ENCODE measurements at regions not wholly inside any gene's neighbourhood (a gene's known extent, or its start where the extent isn't known, plus 50 kb on each side); places are given as distances from the start of the nearest gene placed in this dataset.
"Not testable (repeated sequence)": the region's sequence is repeated elsewhere in the genome, so short reads cannot be mapped to it uniquely, and the experiment has no call there.

GRCh38 chr5:124022966-124023365, 511.0 kb downstream of the CSNK1G3 start:
- no peak overlapping the region for H3K4me3 ChIP-seq (ENCODE audit: low read depth, low read length)
- DNase-seq (ENCODE audit: low read depth): no peak
- TF ChIP-seq CTCF (conservative IDR thresholded peaks at IDR 0.05; ENCODE audit: low read depth, low read length): no peak

- DNase-seq (ENCODE audit: low read depth): no peak
- no peak for TF ChIP-seq CTCF (conservative IDR thresholded peaks at IDR 0.05; ENCODE audit: low read depth, low read length)
- no peak overlapping the region for H3K4me3 ChIP-seq (ENCODE audit: low read depth, low read length)
Observed at GRCh38 chr5:124021776-124022175, 509.8 kb downstream of the CSNK1G3 start.

GRCh38 chr5:124021066-124021641, 509.2 kb downstream of the CSNK1G3 start:
- peak; percentile 14 for TF ChIP-seq CTCF (conservative IDR thresholded peaks at IDR 0.05; ENCODE audit: low read depth, low read length)
- H3K4me3 ChIP-seq (ENCODE audit: low read depth, low read length): no peak overlapping the region
- peak; percentile 9 for DNase-seq (ENCODE audit: low read depth)

- DNase-seq (ENCODE audit: low read depth); H3K4me3 ChIP-seq (ENCODE audit: low read depth, low read length): not testable (repeated sequence)
Observed at GRCh38 chr5:124017321-124017720, 505.3 kb downstream of the CSNK1G3 start.

- peak; percentile 34 for DNase-seq (ENCODE audit: low read depth)
- no peak overlapping the region for H3K4me3 ChIP-seq (ENCODE audit: low read depth, low read length)
- TF ChIP-seq CTCF (conservative IDR thresholded peaks at IDR 0.05; ENCODE audit: low read depth, low read length): no peak
Observed at GRCh38 chr5:124007675-124008398, 495.9 kb downstream of the CSNK1G3 start.

GRCh38 chr5:124001036-124001615, 489.1 kb downstream of the CSNK1G3 start:
- TF ChIP-seq CTCF (conservative IDR thresholded peaks at IDR 0.05; ENCODE audit: low read depth, low read length): no peak
- no peak overlapping the region for H3K4me3 ChIP-seq (ENCODE audit: low read depth, low read length)
- no peak for DNase-seq (ENCODE audit: low read depth)

- DNase-seq (ENCODE audit: low read depth): no peak
Observed at GRCh38 chr5:124000538-124000937, 488.6 kb downstream of the CSNK1G3 start.

More at GRCh38 chr5:124000538-124000937, 488.6 kb downstream of the CSNK1G3 start:
- no peak overlapping the region for H3K4me3 ChIP-seq (ENCODE audit: low read depth, low read length)
- no peak for TF ChIP-seq CTCF (conservative IDR thresholded peaks at IDR 0.05; ENCODE audit: low read depth, low read length)

Data from choroid plexus epithelial cell (primary cell).